ENCODE measurements at regions not wholly inside any gene's neighbourhood (a gene's known extent, or its start where the extent isn't known, plus 50 kb on each side); places are given as distances from the start of the nearest gene placed in this dataset.
"Not testable (repeated sequence)": the region's sequence is repeated elsewhere in the genome, so short reads cannot be mapped to it uniquely, and the experiment has no call there.

- Histone ChIP-seq H3K4me3 (no peak overlapping the region), H3K27ac (no peak overlapping the region), H3K36me3 (no peaks in the 10 kb centered on the region), H3K27me3 (no peaks in the 10 kb centered on the region), H3K9me3 (no peaks in the 10 kb centered on the region), H3K4me1 (no peaks in the 10 kb centered on the region)
- no peak for DNase-seq
- no peak for ATAC-seq (ENCODE audit: low FRiP score in 2 of 2)
- WGBS, 2 donors: 56 to 58% methylated on average over 3 of the region's 3 CpGs
- no peak for TF ChIP-seq CTCF (IDR thresholded peaks at IDR 0.05)
- no peak for TF ChIP-seq POLR2A (IDR thresholded peaks at IDR 0.05)
- TF ChIP-seq EP300 (IDR thresholded peaks at IDR 0.05): no peak
- no peak for TF ChIP-seq POLR2AphosphoS5 (IDR thresholded peaks at IDR 0.05)
Observed at GRCh38 chrX:7486505-7486904, 338.6 kb upstream of the PUDP start.

DNA sequence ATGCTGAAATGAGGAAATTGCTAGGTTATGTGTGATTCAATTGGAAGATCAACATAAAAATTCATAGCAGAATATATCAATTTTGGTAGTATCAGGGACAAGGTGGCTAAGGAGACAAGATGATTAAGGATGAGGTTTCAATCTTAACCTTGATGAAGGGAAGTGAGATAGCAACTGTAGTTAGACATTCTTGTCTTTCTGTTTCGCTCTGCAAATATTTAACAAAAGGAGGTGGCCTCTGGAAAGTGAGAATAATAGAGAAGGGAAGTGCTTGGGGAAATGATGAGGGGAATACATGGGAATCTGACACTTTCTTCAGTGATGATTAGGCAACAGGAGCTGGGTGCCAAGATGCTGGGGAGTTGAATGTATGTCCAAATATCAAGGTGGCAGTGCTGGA, 337.1 kb upstream of the PUDP start:
- WGBS, 2 donors: 65 to 68% methylated on average over 1 of the region's 1 CpG
- Histone ChIP-seq H3K27ac (no peak overlapping the region), H3K36me3 (no peaks in the 10 kb centered on the region), H3K4me1 (no peaks in the 10 kb centered on the region), H3K9me3 (no peaks in the 10 kb centered on the region), H3K4me3 (no peak overlapping the region), H3K27me3 (no peaks in the 10 kb centered on the region)
- DNase-seq (no peak), ATAC-seq (ENCODE audit: low FRiP score in 2 of 2) (no peak)
- TF ChIP-seq CTCF (IDR thresholded peaks at IDR 0.05) (no peak), POLR2A (IDR thresholded peaks at IDR 0.05) (no peak), POLR2AphosphoS5 (IDR thresholded peaks at IDR 0.05) (no peak), EP300 (IDR thresholded peaks at IDR 0.05) (no peak)

DNA sequence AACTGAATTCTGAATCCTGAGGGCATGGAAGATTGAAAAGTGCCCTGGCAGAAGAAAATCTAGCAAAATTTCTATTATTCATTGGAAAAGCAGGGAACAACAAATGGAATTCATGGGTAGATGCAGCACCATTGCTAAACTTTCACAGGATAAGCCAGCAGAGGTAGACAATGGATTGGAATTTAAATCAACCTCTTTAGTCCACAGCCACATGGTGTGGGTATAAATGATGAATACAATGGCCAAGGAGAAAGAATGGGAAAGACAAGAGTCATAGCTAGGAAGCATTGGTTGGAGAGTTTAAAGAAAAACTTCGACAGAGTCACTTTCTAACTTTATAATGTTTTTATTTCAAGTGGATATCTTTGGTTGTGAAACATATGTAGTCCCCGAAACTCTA, 332.8 kb upstream of the PUDP start:
- Histone ChIP-seq H3K4me1 (no peaks in the 10 kb centered on the region), H3K4me3 (no peak overlapping the region), H3K9me3 (no peaks in the 10 kb centered on the region), H3K27ac (no peak overlapping the region), H3K27me3 (no peaks in the 10 kb centered on the region), H3K36me3 (no peaks in the 10 kb centered on the region)
- ATAC-seq (ENCODE audit: low FRiP score in 2 of 2) (no peak), DNase-seq (no peak)
- WGBS, 2 donors: 67 to 72% methylated on average over 2 of the region's 2 CpGs
- TF ChIP-seq CTCF (IDR thresholded peaks at IDR 0.05) (no peak), POLR2AphosphoS5 (IDR thresholded peaks at IDR 0.05) (no peak), POLR2A (IDR thresholded peaks at IDR 0.05) (no peak), EP300 (IDR thresholded peaks at IDR 0.05) (no peak)

DNA sequence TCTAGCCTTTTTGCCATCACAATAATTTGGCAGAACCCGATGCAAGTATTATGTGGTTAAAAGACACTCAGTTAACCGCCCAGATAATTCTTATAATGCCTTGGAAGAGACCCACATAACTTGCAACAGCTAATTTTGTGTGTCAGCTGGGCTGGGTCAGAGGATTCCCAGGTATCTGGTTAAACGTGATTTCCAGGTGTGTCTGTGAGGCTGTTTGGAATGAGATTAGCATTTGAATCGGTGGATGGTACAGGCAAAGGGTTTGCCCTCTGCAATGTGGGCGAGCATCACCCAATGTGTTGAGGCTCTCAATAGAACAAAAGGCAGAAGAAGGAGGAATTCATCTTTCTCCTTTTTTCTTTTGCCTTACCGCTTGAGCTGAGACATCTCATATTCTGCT, 314.2 kb upstream of the PUDP start:
- Histone ChIP-seq H3K9me3 (no peaks in the 10 kb centered on the region), H3K4me1 (no peaks in the 10 kb centered on the region), H3K4me3 (no peak overlapping the region), H3K36me3 (no peaks in the 10 kb centered on the region), H3K27me3 (no peaks in the 10 kb centered on the region), H3K27ac (no peak overlapping the region)
- 52 to 60% methylated on average over 5 to 6 of the region's 6 CpGs for WGBS, 2 donors
- DNase-seq (no peak), ATAC-seq (ENCODE audit: low FRiP score in 2 of 2) (no peak)
- TF ChIP-seq POLR2A (IDR thresholded peaks at IDR 0.05): no peak
- no peak for TF ChIP-seq POLR2AphosphoS5 (IDR thresholded peaks at IDR 0.05)
- no peak for TF ChIP-seq EP300 (IDR thresholded peaks at IDR 0.05)
- no peak for TF ChIP-seq CTCF (IDR thresholded peaks at IDR 0.05)

DNA sequence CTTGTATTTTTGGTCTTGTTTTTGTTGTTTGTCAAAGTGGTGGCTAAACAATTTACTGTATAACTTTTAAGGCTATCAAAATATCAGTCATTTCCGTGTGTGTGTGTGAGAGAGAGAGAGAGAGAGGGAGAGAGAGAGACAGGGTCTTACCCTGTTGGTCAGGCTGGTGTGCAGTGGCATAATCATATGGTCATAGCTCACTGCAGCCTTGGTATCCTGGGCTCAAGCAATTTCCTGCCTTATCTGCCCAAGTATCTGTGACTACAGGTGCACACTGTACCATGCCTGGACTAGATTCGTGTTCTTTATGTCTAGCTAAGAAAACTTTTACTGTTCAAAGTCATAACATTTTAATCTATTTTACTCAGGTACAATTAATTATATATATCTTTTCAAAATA, 313.1 kb upstream of the PUDP start:
- H3K4me3 ChIP-seq; ATAC-seq (ENCODE audit: low FRiP score in 2 of 2); H3K27ac ChIP-seq; H3K9me3 ChIP-seq; DNase-seq; H3K36me3 ChIP-seq; H3K27me3 ChIP-seq; H3K4me1 ChIP-seq: not testable (repeated sequence)
- WGBS, 2 donors: 58 to 59% methylated on average over 2 of the region's 2 CpGs
